Liver (tissue), 8 donors: ENCODE measurements at regions not wholly inside any gene's neighbourhood (a gene's known extent, or its start where the extent isn't known, plus 50 kb on each side); places are given as distances from the start of the nearest gene placed in this dataset.

Source experiments
- DNase-seq: peaks from one replicate; pipeline ENCODE4 v3.0.0-alpha.2; 2017; ENCODE audit warnings: low spot score
- H3K27ac ChIP-seq, 2 donors: one replicate each; pipeline ENCODE4 v1.7.0; 2013; ENCODE audit warnings: inconsistent platforms in 2 of 2, low read length in 2 of 2, control low read depth in 1 of 2, low read depth in 1 of 2, mild to moderate bottlenecking in 1 of 2
- H3K27me3 ChIP-seq, 4 donors: one replicate each; pipeline versions ENCODE4 v1.6.1 to v1.7.0; 2013; ENCODE audit warnings: low read length in 3 of 4, inconsistent platforms in 1 of 4, mild to moderate bottlenecking in 1 of 4, moderate library complexity in 1 of 4; ENCODE audit not compliant: control insufficient read depth in 4 of 4, insufficient read depth in 4 of 4
- H3K36me3 ChIP-seq, 4 donors: one replicate each; pipeline versions ENCODE4 v1.6.1 to v1.7.0; 2013; ENCODE audit warnings: low read length in 3 of 4, mild to moderate bottlenecking in 3 of 4, low read depth in 1 of 4, moderate library complexity in 1 of 4; ENCODE audit not compliant: control insufficient read depth in 4 of 4, insufficient read depth in 3 of 4
- H3K4me1 ChIP-seq, 4 donors: one replicate each; pipeline versions ENCODE4 v1.6.1 to v1.7.0; 2013; ENCODE audit warnings: low read length in 3 of 4, mild to moderate bottlenecking in 3 of 4, moderate library complexity in 1 of 4; ENCODE audit not compliant: control insufficient read depth in 4 of 4, insufficient read depth in 4 of 4
- H3K4me3 ChIP-seq, 3 donors: one replicate each; pipeline versions ENCODE4 v1.6.1 to v1.7.0; 2013; ENCODE audit warnings: low read length in 3 of 3, control low read depth in 1 of 3, low read depth in 1 of 3, mild to moderate bottlenecking in 1 of 3
- H3K9ac ChIP-seq, 2 donors: one replicate each; pipeline ENCODE4 v1.7.0; 2013; ENCODE audit warnings: low read length in 2 of 2, mild to moderate bottlenecking in 2 of 2, moderate library complexity in 2 of 2, control low read depth in 1 of 2, low read depth in 1 of 2
- H3K9me3 ChIP-seq, 4 donors: one replicate each; pipeline versions ENCODE4 v1.6.1 to v1.7.0; 2013; ENCODE audit warnings: low read length in 3 of 4; ENCODE audit not compliant: control insufficient read depth in 4 of 4
- ATF3 ChIP-seq: IDR thresholded peaks from 2 replicates; pipeline ENCODE4 v1.6.1; 2016; ENCODE audit warnings: antibody characterized with exemption
- CTCF ChIP-seq: fragments of 150-350 bp; IDR thresholded peaks from 2 replicates; pipeline ENCODE4 v1.5.1; 2017; ENCODE audit warnings: improper control_type of control experiment, low read depth, low read length; ENCODE audit not compliant: missing input control
- EGR1 ChIP-seq, 2 donors: IDR thresholded peaks; 2 replicates each; pipeline ENCODE4 v1.6.1; 2016 to 2018; ENCODE audit warnings: antibody characterized with exemption in 2 of 2, low read depth in 2 of 2
- FOXA1 ChIP-seq: IDR thresholded peaks from 2 replicates; pipeline ENCODE4 v1.6.1; 2016; ENCODE audit warnings: antibody characterized with exemption
- FOXA2 ChIP-seq: IDR thresholded peaks from 2 replicates; pipeline ENCODE4 v1.6.1; 2016; ENCODE audit warnings: antibody characterized with exemption
- GABPA ChIP-seq, 2 donors: IDR thresholded peaks in 1 of 2; conservative IDR thresholded peaks in 1 of 2; 2 replicates each; pipeline ENCODE4 v1.6.1; 2016; ENCODE audit warnings: antibody characterized with exemption in 2 of 2, mild to moderate bottlenecking in 1 of 2, moderate library complexity in 1 of 2
- HNF4G ChIP-seq: IDR thresholded peaks from 2 replicates; pipeline ENCODE4 v1.6.1; 2016; ENCODE audit warnings: antibody characterized with exemption
- JUND ChIP-seq, 2 donors: IDR thresholded peaks; 2 replicates each; pipeline ENCODE4 v1.6.1; 2016; ENCODE audit warnings: antibody characterized with exemption in 2 of 2
- MAX ChIP-seq: IDR thresholded peaks from 2 replicates; pipeline ENCODE4 v1.6.1; 2016; ENCODE audit warnings: antibody characterized with exemption
- NR2F2 ChIP-seq: IDR thresholded peaks from 2 replicates; pipeline ENCODE4 v1.6.1; 2016; ENCODE audit warnings: antibody characterized with exemption
- REST ChIP-seq: IDR thresholded peaks from 2 replicates; pipeline ENCODE4 v1.6.1; 2016; ENCODE audit warnings: antibody characterized with exemption, mild to moderate bottlenecking
- RXRA ChIP-seq, 2 donors: IDR thresholded peaks; 2 replicates each; pipeline ENCODE4 v1.6.1; 2017 to 2018; ENCODE audit warnings: antibody characterized with exemption in 2 of 2, mild to moderate bottlenecking in 1 of 2
- SP1 ChIP-seq: IDR thresholded peaks from 2 replicates; pipeline ENCODE4 v1.6.1; 2018; ENCODE audit warnings: antibody characterized with exemption, mild to moderate bottlenecking
- TAF1 ChIP-seq: conservative IDR thresholded peaks from 2 replicates; pipeline ENCODE4 v1.6.1; 2016; ENCODE audit warnings: antibody characterized with exemption, mild to moderate bottlenecking
- ZBTB33 ChIP-seq: IDR thresholded peaks from 2 replicates; pipeline ENCODE4 v1.6.1; 2016; ENCODE audit warnings: antibody characterized with exemption
- WGBS: extraction: QIAGEN DNeasy Blood & Tissue Kit; methylation state at CpG from one replicate; pipeline ENCODE4 v1.1.7; 2013; 5-methylcytosine and 5-hydroxymethylcytosine counted together
- donor health status: healthy.
- donor health status: healthy.
- donor health status: healthy.
- donor health status: healthy.
- donor health status: healthy.

- TF ChIP-seq CTCF: no peak
Measured at GRCh38 chr3:161879470-161879869, 382.9 kb downstream of the OTOL1 start (continued).

- Histone ChIP-seq H3K36me3 (no peaks in the 10 kb centered on the region), H3K4me3 (no peak overlapping the region), H3K27ac (no peak overlapping the region), H3K27me3 (no peaks in the 10 kb centered on the region), H3K9me3 (peaks cover 0 to 3% (median 0%) of the 10 kb centered on the region in 4 donors), H3K4me1 (no peaks in the 10 kb centered on the region), H3K9ac (no peak overlapping the region)
- TF ChIP-seq HNF4G: no peak
- no peak for DNase-seq
- WGBS: 59% methylated on average over 5 of the region's 5 CpGs
Measured at GRCh38 chr3:161884830-161885229, 388.2 kb downstream of the OTOL1 start.

- H3K9ac ChIP-seq: no peak overlapping the region
- no peaks in the 10 kb centered on the region for H3K4me1 ChIP-seq
- TF ChIP-seq TAF1 (no peak), MAX (no peak)
- no peaks in the 10 kb centered on the region for H3K27me3 ChIP-seq
- DNase-seq: no peak
- H3K27ac ChIP-seq: no peak overlapping the region
- H3K4me3 ChIP-seq: no peak overlapping the region
- H3K9me3 ChIP-seq: no peaks in the 10 kb centered on the region
- WGBS: 63% methylated on average over 2 of the region's 2 CpGs
- no peaks in the 10 kb centered on the region for H3K36me3 ChIP-seq
Measured at GRCh38 chr3:161890147-161890625, 393.6 kb downstream of the OTOL1 start.

- no peaks in the 10 kb centered on the region for H3K9me3 ChIP-seq
- H3K36me3 ChIP-seq: no peaks in the 10 kb centered on the region
- TF ChIP-seq GABPA (IDR thresholded peaks at IDR 0.05 in 1 of 2, conservative IDR thresholded peaks at IDR 0.05 in 1 of 2) (no peak), ATF3 (no peak), FOXA1 (no peak)
- no peaks in the 10 kb centered on the region for H3K27me3 ChIP-seq
- no peak overlapping the region for H3K9ac ChIP-seq
- DNase-seq: no peak
- 71% methylated on average over 1 of the region's 1 CpG for WGBS
- no peak overlapping the region for H3K4me3 ChIP-seq
- no peaks in the 10 kb centered on the region for H3K4me1 ChIP-seq
- no peak overlapping the region for H3K27ac ChIP-seq
Measured at GRCh38 chr3:161893972-161894371, 397.4 kb downstream of the OTOL1 start.

GRCh38 chr3:161894657-161895056, 398.0 kb downstream of the OTOL1 start:
- H3K9me3 ChIP-seq: no peaks in the 10 kb centered on the region
- H3K27me3 ChIP-seq: no peaks in the 10 kb centered on the region
- H3K9ac ChIP-seq: no peak overlapping the region
- no peak overlapping the region for H3K27ac ChIP-seq
- H3K4me3 ChIP-seq: no peak overlapping the region
- no peak for DNase-seq
- H3K36me3 ChIP-seq: no peaks in the 10 kb centered on the region
- H3K4me1 ChIP-seq: no peaks in the 10 kb centered on the region
- no peak for TF ChIP-seq JUND (IDR thresholded peaks at IDR 0.05)
- TF ChIP-seq NR2F2: no peak
- TF ChIP-seq GABPA (IDR thresholded peaks at IDR 0.05 in 1 of 2, conservative IDR thresholded peaks at IDR 0.05 in 1 of 2): no peak
- TF ChIP-seq MAX: no peak
- TF ChIP-seq FOXA2: no peak
- TF ChIP-seq ZBTB33: no peak
- no peak for TF ChIP-seq EGR1 (IDR thresholded peaks at IDR 0.05; ENCODE audit: low read depth in 2 of 2)
- no peak for TF ChIP-seq FOXA1
- TF ChIP-seq RXRA (IDR thresholded peaks at IDR 0.05): no peak
- TF ChIP-seq SP1: no peak
- no peak for TF ChIP-seq REST
